GM18861 (cell line): ENCODE measurements at regions not wholly inside any gene's neighbourhood (a gene's known extent, or its start where the extent isn't known, plus 50 kb on each side); places are given as distances from the start of the nearest gene placed in this dataset.
"Not testable (repeated sequence)": the region's sequence is repeated elsewhere in the genome, so short reads cannot be mapped to it uniquely, and the experiment has no call there.

Experiments
- ATAC-seq: cut with Tn5 transposase; IDR thresholded peaks from one replicate; pipeline ENCODE4 v1.9.1; 2021; ENCODE audit not compliant: unreplicated experiment

- no peak for ATAC-seq
These were observed 536.0 kb downstream of the TMEM135 start for GRCh38 chr11:87573708-87574107.

DNA sequence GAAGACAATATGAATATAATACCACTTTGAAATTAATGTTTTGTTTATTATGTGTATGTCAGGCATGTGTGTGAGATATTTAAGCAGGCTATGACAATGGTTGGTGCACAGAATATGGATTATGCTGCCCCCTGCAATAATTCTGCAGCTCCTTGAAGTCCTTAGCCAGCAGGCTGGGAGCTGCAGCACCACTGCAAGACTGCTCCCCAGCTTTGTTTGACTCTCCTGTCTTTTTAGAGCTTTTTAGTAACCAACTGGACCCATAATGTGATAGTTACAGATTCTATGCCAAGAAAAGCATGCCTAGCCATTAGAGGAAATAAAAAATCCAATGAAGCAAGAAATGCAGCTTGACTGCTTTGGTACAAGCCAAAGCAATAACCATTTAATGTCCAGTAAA is 535.1 kb downstream of the TMEM135 start:
- ATAC-seq = no peak

- ATAC-seq = no peak
These were observed 522.6 kb downstream of the TMEM135 start for GRCh38 chr11:87560352-87560751.

- not testable (repeated sequence) for ATAC-seq
These were observed 522.1 kb downstream of the TMEM135 start for GRCh38 chr11:87559852-87560251.

- ATAC-seq = no peak
These were observed 517.4 kb downstream of the TMEM135 start for GRCh38 chr11:87555101-87555500.

- no peak for ATAC-seq
These were observed 511.1 kb downstream of the TMEM135 start for GRCh38 chr11:87548797-87549196.

DNA sequence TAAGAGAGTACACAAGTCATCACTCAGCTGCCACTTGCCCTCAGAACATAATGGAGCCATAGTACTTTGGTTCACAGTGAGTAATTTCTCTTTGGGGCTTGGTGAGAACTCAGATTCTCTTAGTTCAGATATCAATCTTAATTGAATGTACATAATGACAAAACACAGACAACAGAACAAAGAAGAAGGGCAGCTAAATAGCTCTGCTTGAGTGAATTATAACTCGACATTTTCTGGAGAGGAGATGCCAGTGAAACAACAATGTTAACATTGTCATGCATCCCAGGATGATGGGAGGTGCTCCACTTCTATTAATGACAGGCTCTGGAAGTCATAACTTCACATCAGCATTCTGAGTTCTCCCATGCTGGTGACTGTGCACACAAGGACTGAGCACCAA is 508.1 kb downstream of the TMEM135 start:
- ATAC-seq = no peak

DNA sequence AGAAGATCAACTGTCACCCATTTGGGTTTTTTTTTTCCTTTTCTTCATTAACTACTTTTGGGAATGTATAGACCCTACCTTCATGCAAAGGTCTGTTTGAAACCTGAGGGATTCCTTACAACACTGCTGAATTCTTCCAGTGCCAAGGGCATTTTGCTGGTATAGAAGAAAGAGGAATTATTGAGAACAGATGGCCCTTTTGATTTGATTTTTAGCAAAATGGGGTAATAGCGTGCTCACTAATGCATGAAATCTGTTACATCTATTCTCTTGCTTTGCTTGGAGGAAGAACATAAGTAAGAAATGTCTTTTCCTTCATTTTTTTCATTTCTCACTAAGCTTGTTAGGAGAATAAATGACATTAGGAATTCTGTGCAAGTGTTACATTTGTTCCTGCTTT is 501.9 kb downstream of the TMEM135 start:
- ATAC-seq = no peak

DNA sequence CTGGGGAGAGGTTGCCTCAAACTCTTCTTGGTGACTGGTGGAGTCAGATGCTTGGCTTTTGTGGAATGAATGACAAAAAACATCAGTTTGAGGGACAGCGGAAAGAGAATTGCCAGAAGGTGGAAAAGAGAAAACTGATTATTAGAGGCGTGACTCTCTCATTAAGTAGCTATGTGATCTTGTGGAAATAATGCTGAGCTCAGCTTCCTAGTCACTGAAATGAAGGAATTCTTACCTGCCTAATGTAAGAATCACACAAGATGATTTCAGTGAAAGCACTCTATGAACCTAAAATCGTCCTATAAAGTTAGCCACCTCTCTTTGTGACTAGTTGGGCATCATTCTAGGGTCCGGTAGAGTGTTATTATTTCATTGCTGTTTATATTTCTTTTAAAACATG is 498.8 kb downstream of the TMEM135 start:
- no peak for ATAC-seq

DNA sequence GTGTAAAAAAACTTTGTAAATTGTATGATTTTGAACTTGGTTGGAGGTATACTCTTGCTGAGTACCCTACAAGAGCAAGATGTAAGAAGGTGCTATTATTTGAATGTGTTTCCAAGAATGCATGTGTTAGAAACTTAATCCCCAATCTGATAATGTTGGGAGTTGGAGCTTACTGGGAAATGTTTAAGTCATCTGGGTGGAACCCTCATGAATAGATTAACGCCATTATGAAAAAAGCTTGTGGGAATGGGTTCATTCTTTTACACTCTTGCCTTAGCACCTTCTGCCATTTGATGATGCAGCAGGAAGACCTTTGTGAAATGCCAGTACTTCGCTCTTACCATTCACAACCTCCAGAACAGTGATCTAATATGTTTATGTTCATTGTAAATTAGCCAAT is 498.3 kb downstream of the TMEM135 start:
- no peak for ATAC-seq

DNA sequence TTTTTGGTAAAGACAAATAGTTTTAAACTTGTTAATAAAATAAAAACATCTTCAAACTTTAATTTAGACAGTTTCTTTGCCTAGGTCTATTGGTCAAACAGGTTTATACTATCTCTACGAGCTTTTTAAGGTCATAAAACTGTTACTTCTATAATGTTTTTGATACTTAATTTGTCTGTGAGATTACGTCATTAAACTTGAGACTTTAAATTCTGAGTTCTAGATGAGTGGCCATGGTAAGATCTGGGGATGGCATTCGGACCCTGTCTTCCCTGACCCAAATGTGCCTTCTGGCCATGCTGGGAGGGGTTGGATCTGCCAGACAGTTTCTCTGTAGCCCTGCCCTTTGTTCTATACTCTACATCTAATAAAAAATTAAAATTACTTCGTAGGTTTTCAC is 497.8 kb downstream of the TMEM135 start:
- ATAC-seq = no peak

- not testable (repeated sequence) for ATAC-seq
These were observed 494.1 kb downstream of the TMEM135 start for GRCh38 chr11:87531835-87532234.

DNA sequence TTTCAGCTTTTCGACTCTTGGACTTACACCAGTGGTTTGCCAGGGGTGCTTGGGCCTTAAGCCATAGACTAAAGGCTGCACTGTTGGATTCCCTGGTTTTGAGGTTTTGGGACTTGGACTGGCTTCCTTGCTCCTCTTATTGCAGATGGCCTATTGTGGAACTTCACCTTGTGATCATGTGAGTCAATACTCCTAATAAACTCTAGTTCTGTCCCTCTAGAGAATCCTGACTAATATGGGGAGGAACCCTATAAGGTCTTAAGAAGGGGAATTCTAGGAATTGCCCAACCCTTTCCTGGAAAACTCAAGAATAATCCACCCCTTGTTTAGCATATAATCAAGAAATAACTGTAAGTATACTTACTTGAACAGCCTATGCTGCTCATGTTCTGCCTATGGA is 491.8 kb downstream of the TMEM135 start:
- ATAC-seq = no peak

DNA sequence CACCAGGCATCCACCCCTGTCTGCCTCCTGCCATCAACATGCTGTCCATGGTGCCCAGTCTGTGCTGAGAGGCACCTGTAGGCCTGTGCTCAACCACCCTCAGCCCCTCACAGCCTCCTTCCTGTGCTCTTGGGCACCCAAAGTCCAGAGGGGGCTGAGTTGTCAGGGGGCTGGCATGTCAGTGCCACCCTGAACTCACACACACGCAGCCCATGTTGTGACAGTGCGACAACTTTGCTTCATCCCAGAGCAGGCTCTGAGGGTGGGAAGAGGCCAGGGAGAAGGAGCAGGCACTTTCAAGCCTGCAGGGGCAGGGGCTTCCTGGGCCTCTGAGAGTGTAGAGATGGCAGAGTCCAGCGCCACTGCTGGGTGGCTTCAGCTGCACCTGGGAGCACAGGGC is 491.0 kb downstream of the TMEM135 start:
- ATAC-seq = no peak

DNA sequence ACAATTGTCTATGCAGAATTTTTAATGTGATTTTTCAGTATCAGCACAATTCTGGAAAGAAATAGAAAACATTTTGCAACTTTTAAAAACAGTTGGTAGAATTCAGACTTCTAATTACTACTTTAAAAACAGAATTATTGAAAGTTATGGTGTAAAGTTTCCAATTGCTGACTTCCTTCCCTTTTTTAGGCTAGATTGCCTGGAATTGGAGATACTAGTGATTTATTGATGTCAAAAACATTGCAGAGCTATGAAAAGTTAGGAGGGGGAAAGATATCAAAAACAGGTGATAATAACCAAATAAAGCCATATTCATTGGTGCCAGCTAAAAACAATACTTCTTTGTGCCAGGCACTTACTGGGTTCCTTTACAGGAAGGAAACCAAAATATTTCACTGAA is 485.5 kb downstream of the TMEM135 start:
- ATAC-seq = no peak

DNA sequence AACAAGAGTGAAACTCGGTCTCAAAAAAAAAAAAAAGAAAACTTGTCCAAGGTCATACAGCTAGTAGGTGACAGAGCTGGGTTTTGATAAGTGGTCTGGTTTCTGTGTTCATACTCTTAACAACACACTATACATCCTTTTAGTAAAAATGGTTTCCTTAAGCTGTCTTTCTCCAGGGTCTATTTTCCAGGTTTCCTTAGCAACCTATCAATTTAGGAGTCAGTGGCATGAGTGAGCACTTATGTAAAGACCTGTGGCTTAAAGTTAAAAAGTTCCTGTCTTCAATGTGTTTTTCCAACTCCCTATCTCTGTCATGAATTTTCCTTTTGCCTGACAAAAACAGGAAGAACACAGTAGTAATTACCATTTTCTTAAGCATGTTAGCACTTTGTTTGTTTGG is 480.5 kb downstream of the TMEM135 start:
- no peak for ATAC-seq

GRCh38 chr11:87517351-87517750 is 479.6 kb downstream of the TMEM135 start:
- ATAC-seq = no peak

GRCh38 chr11:87507722-87508121 is 470.0 kb downstream of the TMEM135 start:
- not testable (repeated sequence) for ATAC-seq

- not testable (repeated sequence) for ATAC-seq
These were observed 469.2 kb downstream of the TMEM135 start for GRCh38 chr11:87506946-87507345.

GRCh38 chr11:87501388-87501787 is 463.7 kb downstream of the TMEM135 start:
- no peak for ATAC-seq

DNA sequence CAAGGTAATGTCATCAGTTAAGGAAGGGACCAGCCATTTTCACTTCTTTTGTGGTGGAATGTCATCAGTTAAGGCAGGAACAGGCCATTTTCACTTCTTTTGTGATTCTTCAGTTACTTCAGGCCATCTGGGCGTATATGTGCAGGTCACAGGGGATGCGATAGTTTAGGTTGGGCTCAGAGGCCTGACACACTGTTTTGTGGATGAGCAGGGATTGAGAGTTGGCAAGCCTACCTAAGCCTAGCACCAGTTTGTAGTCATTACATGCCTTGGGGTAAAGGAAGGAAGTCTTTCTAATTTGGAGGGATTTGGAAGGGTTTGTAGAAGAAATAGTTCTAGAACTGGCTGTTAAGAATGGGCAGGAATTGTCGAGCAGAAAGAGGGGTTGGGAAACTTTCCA is 457.2 kb downstream of the TMEM135 start:
- not testable (repeated sequence) for ATAC-seq

DNA sequence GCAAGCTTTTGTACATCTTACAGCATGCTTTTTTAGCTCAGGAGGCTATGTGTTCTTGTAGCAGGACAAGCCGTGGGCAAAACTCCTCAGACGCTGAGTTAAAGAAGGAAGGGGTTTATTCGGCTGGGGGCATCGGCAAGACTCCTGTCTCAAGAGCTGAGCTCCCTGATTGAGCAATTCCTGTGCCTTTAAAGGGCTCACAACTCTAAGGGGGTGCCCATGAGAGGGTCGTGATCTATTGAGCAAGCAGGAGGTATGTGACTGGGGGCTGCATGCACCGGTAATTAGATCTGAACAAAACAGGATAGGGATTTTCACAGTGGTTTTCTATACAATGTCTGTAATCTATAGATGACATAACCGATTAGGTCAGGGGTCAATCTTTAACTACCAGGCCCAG is 456.3 kb downstream of the TMEM135 start:
- not testable (repeated sequence) for ATAC-seq

- ATAC-seq = no peak
These were observed 455.8 kb downstream of the TMEM135 start for GRCh38 chr11:87493516-87493915.

DNA sequence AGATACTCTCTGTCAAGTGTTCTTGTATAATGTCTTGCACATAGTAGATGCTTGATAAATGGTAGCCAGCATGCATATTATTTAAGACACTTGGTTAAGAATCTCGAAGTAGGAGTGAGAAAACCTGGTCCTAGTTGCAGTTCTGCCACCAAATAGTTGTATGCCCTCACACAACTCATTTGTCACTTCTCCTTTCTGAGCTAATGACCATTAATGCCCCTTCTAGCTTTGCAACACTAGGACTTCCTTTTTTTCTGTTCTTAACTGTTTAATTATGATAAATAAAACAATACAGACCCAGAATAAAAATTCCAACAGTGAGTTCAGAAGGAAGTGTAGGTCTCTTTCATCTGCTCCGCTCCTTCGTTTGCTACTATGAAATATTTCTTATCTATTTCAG is 453.6 kb downstream of the TMEM135 start:
- ATAC-seq = no peak
